Tibial nerve (tissue), 4 donors: ENCODE measurements at regions not wholly inside any gene's neighbourhood (a gene's known extent, or its start where the extent isn't known, plus 50 kb on each side); places are given as distances from the start of the nearest gene placed in this dataset.

Experiments
- DNase-seq, 2 donors: peaks; one replicate each; pipeline ENCODE4 v3.0.0-alpha.2; 2019; ENCODE audit warnings: low spot score in 2 of 2
- H3K27ac ChIP-seq, 4 donors: fragments of 200-600 bp; sonication (generic) in 3 of 4; one replicate each; pipeline ENCODE4 v1.5.1; 2017 to 2019; ENCODE audit warnings: mild to moderate bottlenecking in 1 of 4
- H3K27me3 ChIP-seq, 2 donors: fragments of 200-600 bp; sonication (generic) in 1 of 2; one replicate each; pipeline versions ENCODE4 v1.5.1 to v1.6.0; 2017 to 2019
- H3K36me3 ChIP-seq, 3 donors: fragments of 200-600 bp; sonication (generic); one replicate each; pipeline ENCODE4 v1.5.1; 2018 to 2019
- H3K4me1 ChIP-seq, 4 donors: fragments of 200-600 bp; sonication (generic) in 3 of 4; one replicate each; pipeline ENCODE4 v1.5.1; 2017 to 2019
- H3K4me3 ChIP-seq, 4 donors: fragments of 200-600 bp; sonication (generic) in 3 of 4; one replicate each; pipeline ENCODE4 v1.5.1; 2017 to 2019; ENCODE audit warnings: mild to moderate bottlenecking in 1 of 4, moderate library complexity in 1 of 4
- H3K9me3 ChIP-seq, 4 donors: fragments of 200-600 bp; sonication (generic) in 3 of 4; one replicate each; pipeline ENCODE4 v1.5.1; 2017 to 2019
- CTCF ChIP-seq, 5 experiments: fragments of 200-600 bp in 3 of 5; fragments of 450-650 bp in 2 of 5; sonication (generic) in 3 of 5; IDR thresholded peaks; one replicate each; pipeline ENCODE4 v1.5.1; 2016 to 2019; ENCODE audit warnings: antibody characterized with exemption in 5 of 5, mild to moderate bottlenecking in 3 of 5, moderate library complexity in 2 of 5
- EP300 ChIP-seq, 2 donors: sonication (generic); formaldehyde crosslinking; IDR thresholded peaks; one replicate each; pipeline ENCODE4 v1.6.1; 2017; ENCODE audit warnings: antibody characterized with exemption in 2 of 2, mild to moderate bottlenecking in 1 of 2
- POLR2A ChIP-seq, 2 donors: fragments of 450-650 bp; IDR thresholded peaks; one replicate each; pipeline ENCODE4 v1.6.1; 2017; ENCODE audit warnings: antibody characterized with exemption in 2 of 2, mild to moderate bottlenecking in 2 of 2, moderate library complexity in 2 of 2
- WGBS, 2 donors: methylation state at CpG; one replicate each; pipeline ENCODE4 v1.1.5; 2018; 5-methylcytosine and 5-hydroxymethylcytosine counted together

DNA sequence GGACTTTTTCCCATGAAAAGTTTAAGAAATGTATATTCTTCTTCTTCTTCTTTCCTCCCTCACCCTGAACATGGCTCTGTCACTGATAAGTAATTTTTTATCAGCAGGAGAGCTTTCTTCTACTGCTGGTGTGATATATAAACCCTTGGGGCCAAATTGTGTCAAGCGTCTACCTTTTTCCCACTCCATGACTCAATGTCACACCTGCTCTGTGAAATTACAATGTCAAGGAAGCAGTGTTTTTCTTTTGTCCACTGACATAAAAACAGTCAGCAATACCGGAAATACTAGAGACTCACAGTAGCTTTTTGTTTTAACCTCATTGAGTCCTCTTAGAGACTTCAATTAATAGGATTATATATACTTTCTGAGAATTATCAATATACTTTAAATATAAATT, 416.2 kb upstream of the ADGRL4 start:
- no peaks in the 10 kb centered on the region for H3K36me3 ChIP-seq
- H3K4me1 ChIP-seq, result no peaks in the 10 kb centered on the region
- no peak for DNase-seq
- no peak for TF ChIP-seq CTCF (IDR thresholded peaks at IDR 0.05)
- no peak for TF ChIP-seq EP300 (IDR thresholded peaks at IDR 0.05)
- TF ChIP-seq POLR2A (IDR thresholded peaks at IDR 0.05), result no peak
- no peaks in the 10 kb centered on the region for H3K27me3 ChIP-seq
- H3K4me3 ChIP-seq, result no peak overlapping the region
- no peaks in the 10 kb centered on the region for H3K9me3 ChIP-seq
- WGBS, 2 donors, result 62 to 67% methylated on average over 2 of the region's 2 CpGs
- no peak overlapping the region for H3K27ac ChIP-seq

DNA sequence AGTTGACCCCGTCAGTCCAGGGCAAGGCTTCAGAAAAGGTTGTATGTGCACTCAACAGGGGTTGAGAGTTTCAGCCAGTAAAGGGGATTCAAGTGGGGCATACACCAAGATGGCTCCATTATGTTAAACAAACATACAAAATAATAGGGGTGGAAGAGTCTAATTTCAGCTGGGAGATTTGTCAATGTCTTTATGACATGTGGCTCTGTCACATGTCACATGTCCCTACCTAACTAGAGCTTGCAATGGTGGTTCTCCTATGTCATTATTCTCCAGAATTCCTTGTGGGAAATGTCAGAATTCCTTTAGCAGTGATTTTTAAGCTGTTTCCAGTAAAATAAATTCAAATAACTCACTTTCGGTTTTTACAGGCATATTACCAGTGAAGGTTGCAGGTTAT, 392.0 kb upstream of the ADGRL4 start:
- WGBS, 2 donors, result 86 to 87% methylated on average over 2 of the region's 2 CpGs
- no peak overlapping the region for H3K4me3 ChIP-seq
- no peak overlapping the region for H3K27ac ChIP-seq
- H3K4me1 ChIP-seq, result no peaks in the 10 kb centered on the region
- H3K36me3 ChIP-seq, result no peaks in the 10 kb centered on the region
- no peaks in the 10 kb centered on the region for H3K9me3 ChIP-seq
- DNase-seq, result no peak
- TF ChIP-seq POLR2A (IDR thresholded peaks at IDR 0.05) (no peak), EP300 (IDR thresholded peaks at IDR 0.05) (no peak), CTCF (IDR thresholded peaks at IDR 0.05) (no peak)
- H3K27me3 ChIP-seq, result no peaks in the 10 kb centered on the region

DNA sequence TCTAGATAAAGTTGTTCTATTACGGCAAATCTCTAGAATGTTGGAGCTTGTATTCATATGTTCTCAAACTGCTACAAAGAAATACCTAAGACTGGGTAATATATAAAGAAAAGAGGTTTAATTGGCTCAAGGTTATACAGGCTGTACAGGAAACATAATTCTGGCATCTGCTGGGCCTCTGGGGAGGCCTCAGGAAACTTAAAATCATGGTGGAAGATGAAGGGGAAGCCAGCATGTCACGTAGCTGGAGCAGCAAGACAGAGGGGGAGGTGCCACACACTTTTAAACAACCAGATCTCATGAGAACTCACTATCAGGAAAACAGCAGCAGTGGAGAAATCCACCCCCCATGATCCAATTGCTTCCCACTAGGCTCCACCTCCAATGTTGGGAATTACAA, 390.4 kb upstream of the ADGRL4 start:
- no peak for DNase-seq
- TF ChIP-seq POLR2A (IDR thresholded peaks at IDR 0.05), result no peak
- TF ChIP-seq EP300 (IDR thresholded peaks at IDR 0.05), result no peak
- no peaks in the 10 kb centered on the region for H3K27me3 ChIP-seq
- no peaks in the 10 kb centered on the region for H3K36me3 ChIP-seq
- WGBS, 2 donors, result 67 to 71% methylated on average over 2 of the region's 2 CpGs
- no peaks in the 10 kb centered on the region for H3K9me3 ChIP-seq
- H3K27ac ChIP-seq, result no peak overlapping the region
- H3K4me3 ChIP-seq, result no peak overlapping the region
- H3K4me1 ChIP-seq, result no peaks in the 10 kb centered on the region

DNA sequence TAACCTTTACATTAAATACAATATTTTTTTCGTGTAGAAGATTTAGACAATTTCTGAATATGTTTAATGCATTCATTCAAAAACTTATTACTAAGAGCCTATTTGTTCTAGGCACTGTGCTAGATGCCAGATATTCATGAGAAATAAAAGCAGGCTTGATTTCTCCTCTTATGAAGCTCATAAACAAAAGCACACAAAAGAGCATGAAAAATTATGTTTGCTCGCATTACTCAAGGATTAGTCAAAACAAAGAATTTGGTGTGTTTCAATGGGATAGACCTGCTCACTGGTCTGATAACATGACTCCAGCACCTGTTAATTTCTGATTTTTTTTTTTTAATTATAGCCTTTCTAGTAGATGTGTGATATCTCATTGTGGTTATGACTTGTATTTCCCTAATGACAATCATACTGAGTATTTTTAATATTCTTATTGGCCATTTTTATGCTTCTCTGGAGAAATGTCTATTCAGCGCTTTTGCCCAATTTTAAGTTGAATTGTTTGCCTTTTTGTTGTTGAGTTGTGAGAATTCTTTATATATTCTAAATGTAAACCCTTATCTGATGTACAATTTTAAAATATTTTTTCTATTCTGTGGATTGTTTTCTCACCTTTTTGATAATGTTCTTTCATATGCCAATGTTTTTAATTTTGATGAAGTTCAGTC, 382.3 kb upstream of the ADGRL4 start:
- Histone ChIP-seq H3K9me3 (no peaks in the 10 kb centered on the region), H3K4me3 (no peak overlapping the region), H3K36me3 (no peaks in the 10 kb centered on the region), H3K27ac (no peak overlapping the region), H3K4me1 (no peaks in the 10 kb centered on the region), H3K27me3 (no peaks in the 10 kb centered on the region)
- TF ChIP-seq CTCF (IDR thresholded peaks at IDR 0.05), result no peak
- no peak for TF ChIP-seq POLR2A (IDR thresholded peaks at IDR 0.05)
- TF ChIP-seq EP300 (IDR thresholded peaks at IDR 0.05), result no peak
- WGBS, 2 donors, result 72 to 75% methylated on average over 3 of the region's 3 CpGs
- no peak for DNase-seq

DNA sequence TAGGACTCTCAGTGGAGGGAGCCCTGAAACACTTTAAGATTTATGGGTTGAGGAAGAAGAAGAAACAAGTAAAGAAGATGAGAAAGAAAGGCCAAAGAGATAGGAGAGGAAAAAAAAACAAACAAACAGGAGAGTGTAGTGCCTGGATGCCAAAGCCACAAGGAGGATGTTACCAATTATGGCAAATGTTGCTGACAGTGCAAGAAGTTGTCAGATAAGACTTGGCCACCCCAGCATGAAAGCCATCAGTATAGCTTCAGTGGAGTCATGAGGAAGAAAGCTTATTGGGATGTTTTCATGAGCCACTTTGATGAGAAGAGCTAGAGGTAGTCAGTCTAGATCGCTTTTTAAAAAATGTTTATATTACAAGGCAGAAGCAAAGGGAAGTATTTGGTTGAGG, 380.2 kb upstream of the ADGRL4 start:
- Histone ChIP-seq H3K9me3 (no peaks in the 10 kb centered on the region), H3K36me3 (no peaks in the 10 kb centered on the region), H3K4me3 (no peak overlapping the region), H3K27me3 (no peaks in the 10 kb centered on the region), H3K27ac (no peak overlapping the region), H3K4me1 (no peaks in the 10 kb centered on the region)
- DNase-seq, result no peak
- TF ChIP-seq CTCF (IDR thresholded peaks at IDR 0.05) (no peak), POLR2A (IDR thresholded peaks at IDR 0.05) (no peak), EP300 (IDR thresholded peaks at IDR 0.05) (no peak)
- 88 to 95% methylated on average over 1 of the region's 1 CpG for WGBS, 2 donors

DNA sequence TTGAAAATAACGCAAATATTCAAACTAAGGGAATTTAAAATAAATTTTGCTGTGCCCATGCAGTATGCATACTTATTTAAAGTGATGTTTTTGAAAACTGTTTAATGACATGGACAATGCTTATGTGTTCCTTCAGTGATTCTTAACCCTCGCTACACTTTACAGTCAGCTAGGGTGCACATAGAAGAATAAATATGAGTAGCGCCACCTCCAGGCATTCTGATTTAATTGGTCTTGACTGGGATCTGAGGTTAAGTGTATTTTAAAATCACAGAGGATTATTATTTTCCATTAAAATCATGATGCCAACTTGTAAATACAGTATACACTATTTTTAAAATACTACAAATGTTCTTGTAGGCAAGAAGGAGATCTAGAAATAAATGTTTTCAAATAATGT, 373.5 kb upstream of the ADGRL4 start:
- no peaks in the 10 kb centered on the region for H3K9me3 ChIP-seq
- no peak overlapping the region for H3K27ac ChIP-seq
- TF ChIP-seq POLR2A (IDR thresholded peaks at IDR 0.05), result no peak
- no peak for TF ChIP-seq EP300 (IDR thresholded peaks at IDR 0.05)
- no peak for TF ChIP-seq CTCF (IDR thresholded peaks at IDR 0.05)
- no peaks in the 10 kb centered on the region for H3K27me3 ChIP-seq
- DNase-seq, result no peak
- peaks cover 0 to 9% (median 0%) of the 10 kb centered on the region in 4 donors for H3K4me1 ChIP-seq
- H3K4me3 ChIP-seq, result no peak overlapping the region
- WGBS, 2 donors, result 81 to 84% methylated on average over 3 of the region's 3 CpGs
- no peaks in the 10 kb centered on the region for H3K36me3 ChIP-seq
